Esophagus muscularis mucosa (tissue), 4 donors: ENCODE measurements at regions not wholly inside any gene's neighbourhood (a gene's known extent, or its start where the extent isn't known, plus 50 kb on each side); places are given as distances from the start of the nearest gene placed in this dataset.
"Not testable (repeated sequence)": the region's sequence is repeated elsewhere in the genome, so short reads cannot be mapped to it uniquely, and the experiment has no call there.

ENCODE experiments used
- EP300 ChIP-seq: sonication (generic); formaldehyde crosslinking; IDR thresholded peaks from one replicate; pipeline ENCODE4 v1.6.1; 2017; ENCODE audit warnings: antibody characterized with exemption
- POLR2AphosphoS5 ChIP-seq, 2 donors: sonication (generic); formaldehyde crosslinking; IDR thresholded peaks; one replicate each; pipeline ENCODE4 v1.6.1; 2017; ENCODE audit warnings: antibody characterized with exemption in 2 of 2
- TF ChIP-seq, protein P1 (sequence below), 3 experiments: fragments of 200-600 bp in 2 of 3; fragments of 450-650 bp in 1 of 3; sonication (generic) in 2 of 3; IDR thresholded peaks; one replicate each; pipeline ENCODE4 v1.5.1; 2017 to 2019; ENCODE audit warnings: antibody characterized with exemption in 3 of 3, mild to moderate bottlenecking in 2 of 3, moderate library complexity in 1 of 3

DNA sequence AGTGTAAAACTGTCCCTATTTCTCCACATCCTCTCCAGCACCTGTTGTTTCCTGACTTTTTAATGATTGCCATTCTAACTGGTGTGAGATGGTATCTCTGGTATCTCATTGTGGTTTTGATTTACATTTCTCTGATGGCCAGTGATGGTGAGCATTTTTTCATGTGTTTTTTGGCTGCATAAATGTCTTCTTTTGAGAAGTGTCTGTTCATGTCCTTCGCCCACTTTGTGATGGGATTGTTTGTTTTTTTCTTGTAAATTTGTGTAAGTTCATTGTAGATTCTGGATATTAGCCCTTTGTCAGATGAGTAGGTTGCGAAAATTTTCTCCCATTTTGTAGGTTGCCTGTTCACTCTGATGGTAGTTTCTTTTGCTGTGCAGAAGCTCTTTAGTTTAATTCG, 54.8 kb upstream of the PRSS50 start:
- TF ChIP-seq, protein P1, sequence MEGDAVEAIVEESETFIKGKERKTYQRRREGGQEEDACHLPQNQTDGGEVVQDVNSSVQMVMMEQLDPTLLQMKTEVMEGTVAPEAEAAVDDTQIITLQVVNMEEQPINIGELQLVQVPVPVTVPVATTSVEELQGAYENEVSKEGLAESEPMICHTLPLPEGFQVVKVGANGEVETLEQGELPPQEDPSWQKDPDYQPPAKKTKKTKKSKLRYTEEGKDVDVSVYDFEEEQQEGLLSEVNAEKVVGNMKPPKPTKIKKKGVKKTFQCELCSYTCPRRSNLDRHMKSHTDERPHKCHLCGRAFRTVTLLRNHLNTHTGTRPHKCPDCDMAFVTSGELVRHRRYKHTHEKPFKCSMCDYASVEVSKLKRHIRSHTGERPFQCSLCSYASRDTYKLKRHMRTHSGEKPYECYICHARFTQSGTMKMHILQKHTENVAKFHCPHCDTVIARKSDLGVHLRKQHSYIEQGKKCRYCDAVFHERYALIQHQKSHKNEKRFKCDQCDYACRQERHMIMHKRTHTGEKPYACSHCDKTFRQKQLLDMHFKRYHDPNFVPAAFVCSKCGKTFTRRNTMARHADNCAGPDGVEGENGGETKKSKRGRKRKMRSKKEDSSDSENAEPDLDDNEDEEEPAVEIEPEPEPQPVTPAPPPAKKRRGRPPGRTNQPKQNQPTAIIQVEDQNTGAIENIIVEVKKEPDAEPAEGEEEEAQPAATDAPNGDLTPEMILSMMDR (IDR thresholded peaks at IDR 0.05), result not testable (repeated sequence)
- TF ChIP-seq EP300; POLR2AphosphoS5 (IDR thresholded peaks at IDR 0.05): not testable (repeated sequence)
